ENCODE measurements at regions not wholly inside any gene's neighbourhood (a gene's known extent, or its start where the extent isn't known, plus 50 kb on each side); places are given as distances from the start of the nearest gene placed in this dataset.

- no peak for DNase-seq (ENCODE audit: low read depth in 3 of 3)
Measured at GRCh38 chr2:4486971-4487370, 783.6 kb downstream of the DCDC2C start.

- DNase-seq (ENCODE audit: low read depth in 3 of 3): no peak
Measured at GRCh38 chr2:4499316-4500030, 796.1 kb downstream of the DCDC2C start.

GRCh38 chr2:4501525-4501924 lies 798.1 kb downstream of the DCDC2C start:
- no peak for DNase-seq (ENCODE audit: low read depth in 3 of 3)

- no peak for DNase-seq (ENCODE audit: low read depth in 3 of 3)
Measured at GRCh38 chr2:4502230-4502843, 799.0 kb downstream of the DCDC2C start.

- no peak for DNase-seq (ENCODE audit: low read depth in 3 of 3)
Measured at GRCh38 chr2:4507661-4508060, 804.3 kb downstream of the DCDC2C start.

GRCh38 chr2:4515871-4516761 lies 812.7 kb downstream of the DCDC2C start:
- DNase-seq (ENCODE audit: low read depth in 3 of 3): no peak

GRCh38 chr2:4518596-4518995 lies 815.2 kb downstream of the DCDC2C start:
- DNase-seq (ENCODE audit: low read depth in 3 of 3): no peak

- no peak for DNase-seq (ENCODE audit: low read depth in 3 of 3)
Measured at GRCh38 chr2:4522498-4523421, 819.4 kb downstream of the DCDC2C start.

GRCh38 chr2:4527416-4527815 lies 824.0 kb downstream of the DCDC2C start:
- DNase-seq (ENCODE audit: low read depth in 3 of 3): no peak

- DNase-seq (ENCODE audit: low read depth in 3 of 3): no peak
Measured at GRCh38 chr2:4528246-4528645, 824.9 kb downstream of the DCDC2C start.

- no peak for DNase-seq (ENCODE audit: low read depth in 3 of 3)
Measured at GRCh38 chr2:4528773-4529172, 825.4 kb downstream of the DCDC2C start.

- DNase-seq (ENCODE audit: low read depth in 3 of 3): no peak
Measured at GRCh38 chr2:4529738-4530137, 826.4 kb downstream of the DCDC2C start.

- DNase-seq (ENCODE audit: low read depth in 3 of 3): no peak
Measured at GRCh38 chr2:4530231-4530630, 826.9 kb downstream of the DCDC2C start.

- DNase-seq (ENCODE audit: low read depth in 3 of 3): no peak
Measured at GRCh38 chr2:4533806-4534205, 830.4 kb downstream of the DCDC2C start.

GRCh38 chr2:4539121-4539520 lies 835.7 kb downstream of the DCDC2C start:
- no peak for DNase-seq (ENCODE audit: low read depth in 3 of 3)

- DNase-seq (ENCODE audit: low read depth in 3 of 3): no peak
Measured at GRCh38 chr2:4549666-4550210, 846.4 kb downstream of the DCDC2C start.

GRCh38 chr2:4551691-4552474 lies 848.5 kb downstream of the DCDC2C start:
- no peak for DNase-seq (ENCODE audit: low read depth in 3 of 3)

- no peak for DNase-seq (ENCODE audit: low read depth in 3 of 3)
Measured at GRCh38 chr2:4553241-4553640, 849.9 kb downstream of the DCDC2C start.

- no peak for DNase-seq (ENCODE audit: low read depth in 3 of 3)
Measured at GRCh38 chr2:4556135-4556896, 852.9 kb downstream of the DCDC2C start.

GRCh38 chr2:4561196-4561595 lies 857.8 kb downstream of the DCDC2C start:
- DNase-seq (ENCODE audit: low read depth in 3 of 3): no peak
